Neural cell (in vitro differentiated cells): ENCODE measurements at regions not wholly inside any gene's neighbourhood (a gene's known extent, or its start where the extent isn't known, plus 50 kb on each side); places are given as distances from the start of the nearest gene placed in this dataset.

Source experiments
- EP300 ChIP-seq: fragments of 450-650 bp; conservative IDR thresholded peaks from 2 replicates; pipeline ENCODE4 v1.6.1; 2014; ENCODE audit warnings: antibody characterized with exemption, mild to moderate bottlenecking, moderate library complexity; ENCODE audit not compliant: poor library complexity, severe bottlenecking
- EZH2 ChIP-seq: fragments of 200-600, 300-800 bp; shearing (Covaris generic), sonication (generic); IDR thresholded peaks from 2 replicates; pipeline ENCODE4 v1.6.1; 2014; ENCODE audit warnings: antibody characterized with exemption, low read length, borderline replicate concordance, mild to moderate bottlenecking; ENCODE audit not compliant: insufficient read depth, poor library complexity, severe bottlenecking
- POLR2AphosphoS5 ChIP-seq: IDR thresholded peaks from 2 replicates; pipeline ENCODE4 v1.6.1; 2012
- TF ChIP-seq, protein P1 (sequence below): fragments of 450-650 bp; IDR thresholded peaks from 2 replicates; pipeline ENCODE4 v1.5.1; 2014; ENCODE audit warnings: antibody characterized with exemption, mild to moderate bottlenecking, moderate library complexity; ENCODE audit not compliant: poor library complexity, severe bottlenecking

DNA sequence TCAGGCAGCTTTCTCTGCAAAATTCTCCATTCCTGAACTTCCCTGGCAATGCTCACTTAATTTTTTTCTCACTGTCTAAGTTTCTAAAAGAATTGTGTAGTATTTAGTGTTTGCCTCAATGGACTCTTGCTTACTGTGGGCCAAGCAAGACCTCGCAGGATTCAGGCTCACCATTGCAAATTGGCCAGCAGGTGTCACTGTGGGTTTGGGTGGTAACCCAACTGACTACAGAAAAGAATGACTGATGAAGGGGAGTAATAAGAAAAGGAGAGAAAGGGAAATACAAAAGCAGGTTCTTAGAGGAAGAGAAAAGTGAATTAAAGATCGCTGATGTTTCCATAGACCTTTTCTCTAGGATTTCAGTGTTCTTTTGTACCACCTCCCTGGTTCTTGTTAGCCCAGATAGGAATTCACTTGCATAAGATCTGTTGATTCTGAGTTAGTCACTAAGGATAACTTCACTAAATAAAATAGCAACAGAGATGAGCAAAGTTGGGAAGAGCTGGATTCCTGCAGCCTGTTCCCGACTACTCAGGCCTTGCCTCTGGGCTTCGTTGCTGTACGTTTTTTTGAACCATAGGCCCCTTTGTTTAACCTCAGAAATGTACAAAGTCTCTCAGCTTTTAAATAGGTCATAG is 386.5 kb upstream of the DDHD1 start:
- TF ChIP-seq, protein P1, sequence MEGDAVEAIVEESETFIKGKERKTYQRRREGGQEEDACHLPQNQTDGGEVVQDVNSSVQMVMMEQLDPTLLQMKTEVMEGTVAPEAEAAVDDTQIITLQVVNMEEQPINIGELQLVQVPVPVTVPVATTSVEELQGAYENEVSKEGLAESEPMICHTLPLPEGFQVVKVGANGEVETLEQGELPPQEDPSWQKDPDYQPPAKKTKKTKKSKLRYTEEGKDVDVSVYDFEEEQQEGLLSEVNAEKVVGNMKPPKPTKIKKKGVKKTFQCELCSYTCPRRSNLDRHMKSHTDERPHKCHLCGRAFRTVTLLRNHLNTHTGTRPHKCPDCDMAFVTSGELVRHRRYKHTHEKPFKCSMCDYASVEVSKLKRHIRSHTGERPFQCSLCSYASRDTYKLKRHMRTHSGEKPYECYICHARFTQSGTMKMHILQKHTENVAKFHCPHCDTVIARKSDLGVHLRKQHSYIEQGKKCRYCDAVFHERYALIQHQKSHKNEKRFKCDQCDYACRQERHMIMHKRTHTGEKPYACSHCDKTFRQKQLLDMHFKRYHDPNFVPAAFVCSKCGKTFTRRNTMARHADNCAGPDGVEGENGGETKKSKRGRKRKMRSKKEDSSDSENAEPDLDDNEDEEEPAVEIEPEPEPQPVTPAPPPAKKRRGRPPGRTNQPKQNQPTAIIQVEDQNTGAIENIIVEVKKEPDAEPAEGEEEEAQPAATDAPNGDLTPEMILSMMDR: peak; percentile 90
- TF ChIP-seq POLR2AphosphoS5 (no peak), EZH2 (no peak), EP300 (no peak)
